ENCODE measurements at regions not wholly inside any gene's neighbourhood (a gene's known extent, or its start where the extent isn't known, plus 50 kb on each side); places are given as distances from the start of the nearest gene placed in this dataset.
"Not testable (repeated sequence)": the region's sequence is repeated elsewhere in the genome, so short reads cannot be mapped to it uniquely, and the experiment has no call there.

- DNase-seq (ENCODE audit: low spot score) = no peak
- intact Hi-C loops (cut with DNase I) = no loop called here
These were observed 57.8 kb upstream of the ANKRD30A start for GRCh38 chr10:37067576-37067975.

DNA sequence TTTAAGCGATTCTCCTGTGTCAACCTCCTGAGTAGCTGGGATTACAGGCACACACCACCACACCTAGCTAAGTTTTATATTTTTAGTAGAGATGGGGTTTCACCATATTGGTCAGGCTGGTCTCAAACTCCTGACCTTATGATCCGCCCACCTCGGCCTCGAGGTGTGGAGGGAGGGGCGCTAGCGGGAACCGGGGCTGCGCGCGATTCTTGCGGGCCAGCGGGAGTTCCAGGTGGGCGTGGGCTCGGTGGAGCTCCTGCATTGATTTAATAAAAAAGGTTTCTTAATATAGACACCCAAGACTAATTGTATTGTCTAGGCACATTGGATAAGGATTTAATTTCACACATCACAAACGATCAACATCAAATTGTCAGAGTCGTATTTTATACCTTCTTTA lies 63.1 kb upstream of the ANKRD30A start:
- intact Hi-C loops (cut with DNase I); DNase-seq (ENCODE audit: low spot score): not testable (repeated sequence)

GRCh38 chr10:37057261-37057660 lies 68.1 kb upstream of the ANKRD30A start:
- intact Hi-C loops (cut with DNase I) = no loop called here
- no peak for DNase-seq (ENCODE audit: low spot score)

DNA sequence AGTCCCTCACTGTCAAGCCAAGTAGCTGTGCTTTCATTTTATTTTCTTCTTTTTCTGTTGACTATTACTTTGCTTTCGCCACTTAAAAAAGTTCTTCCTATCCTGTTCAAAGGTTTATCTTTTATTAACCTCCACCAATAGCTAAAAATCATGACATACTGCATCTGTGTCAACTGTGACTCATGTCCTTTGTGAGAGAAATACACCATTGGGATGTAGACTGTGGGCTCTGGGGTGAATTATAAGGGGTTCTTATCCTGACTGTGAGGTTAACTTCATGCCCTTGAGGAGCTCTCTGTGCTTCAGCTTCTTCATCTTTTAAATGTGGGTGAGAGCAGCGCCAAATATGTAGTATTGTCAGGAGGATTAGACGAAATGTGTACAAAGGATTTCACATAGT lies 71.9 kb upstream of the ANKRD30A start:
- intact Hi-C loops (cut with DNase I) = no loop called here
- DNase-seq (ENCODE audit: low spot score) = no peak

DNA sequence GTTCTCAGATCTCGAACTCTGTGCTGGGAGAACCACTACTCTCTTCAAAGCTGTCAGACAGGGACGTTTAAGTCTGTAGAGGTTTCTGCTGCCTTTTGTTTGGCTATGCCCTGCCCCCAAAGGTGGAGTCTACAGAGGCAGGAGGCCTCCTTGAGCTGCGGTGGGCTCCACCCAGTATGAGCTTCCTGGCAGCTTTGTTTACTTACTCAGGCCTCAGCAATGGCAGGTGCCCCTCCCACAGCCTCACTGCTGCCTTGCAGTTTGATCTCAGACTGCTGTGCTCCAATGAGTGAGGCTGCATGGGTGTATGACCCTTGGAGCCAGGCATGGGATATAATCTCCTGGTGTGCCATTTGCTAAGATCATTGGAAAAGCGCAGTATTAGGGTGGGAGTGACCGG lies 75.4 kb upstream of the ANKRD30A start:
- DNase-seq (ENCODE audit: low spot score); intact Hi-C loops (cut with DNase I): not testable (repeated sequence)

- DNase-seq (ENCODE audit: low spot score); intact Hi-C loops (cut with DNase I): not testable (repeated sequence)
These were observed 81.1 kb upstream of the ANKRD30A start for GRCh38 chr10:37044319-37044718.

DNA sequence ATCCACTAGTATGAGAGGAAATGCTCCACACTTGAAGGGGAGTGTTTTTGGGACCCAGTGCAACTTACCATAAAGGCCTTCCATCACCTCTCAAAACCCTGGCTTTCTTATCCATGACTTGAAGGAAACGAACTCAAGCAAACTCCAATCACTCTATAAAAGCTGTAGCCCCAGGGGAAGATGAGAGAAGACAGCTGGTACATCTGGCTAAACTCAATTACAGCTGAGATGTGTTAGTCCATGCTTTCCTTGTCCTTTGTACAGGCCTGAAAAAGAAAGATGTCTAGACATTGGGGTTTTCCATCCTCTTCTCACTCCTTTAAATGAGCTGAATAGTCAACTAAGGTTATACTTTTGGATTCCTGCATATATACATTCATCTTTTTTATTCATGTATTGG lies 89.5 kb upstream of the ANKRD30A start:
- intact Hi-C loops (cut with DNase I) = no loop called here
- DNase-seq (ENCODE audit: low spot score) = no peak

DNA sequence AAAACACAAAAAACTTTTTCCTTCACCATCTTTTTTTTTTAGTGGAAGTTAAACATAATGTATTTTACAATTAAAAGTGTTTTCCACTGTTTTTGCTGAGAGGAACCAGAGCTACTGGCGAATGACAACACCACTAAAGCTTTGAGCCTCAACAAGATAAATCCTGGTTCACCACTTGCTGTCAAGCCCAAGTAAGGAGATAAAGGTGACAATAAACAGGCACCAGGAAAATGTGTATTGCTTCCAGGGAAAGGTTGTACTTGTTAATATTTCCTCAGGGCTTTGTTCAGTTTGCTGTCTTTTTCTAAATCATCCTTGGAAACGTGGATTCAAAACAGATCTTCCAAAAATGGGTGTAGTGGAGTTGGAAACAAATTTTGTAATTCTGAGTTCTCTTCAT lies 109.9 kb upstream of the ANKRD30A start:
- intact Hi-C loops (cut with DNase I) = no loop called here
- no peak for DNase-seq (ENCODE audit: low spot score)

- DNase-seq (ENCODE audit: low spot score) = no peak
- intact Hi-C loops (cut with DNase I) = no loop called here
These were observed 114.7 kb upstream of the ANKRD30A start for GRCh38 chr10:37010741-37011140.

GRCh38 chr10:37008276-37008675 lies 117.1 kb upstream of the ANKRD30A start:
- DNase-seq (ENCODE audit: low spot score); intact Hi-C loops (cut with DNase I): not testable (repeated sequence)

GRCh38 chr10:37003126-37003525 lies 122.3 kb upstream of the ANKRD30A start:
- no peak for DNase-seq (ENCODE audit: low spot score)
- intact Hi-C loops (cut with DNase I) = no loop called here

- DNase-seq (ENCODE audit: low spot score); intact Hi-C loops (cut with DNase I): not testable (repeated sequence)
These were observed 129.6 kb upstream of the ANKRD30A start for GRCh38 chr10:36995806-36996205.

GRCh38 chr10:36994886-36995285 lies 130.5 kb upstream of the ANKRD30A start:
- intact Hi-C loops (cut with DNase I) = no loop called here
- no peak for DNase-seq (ENCODE audit: low spot score)

DNA sequence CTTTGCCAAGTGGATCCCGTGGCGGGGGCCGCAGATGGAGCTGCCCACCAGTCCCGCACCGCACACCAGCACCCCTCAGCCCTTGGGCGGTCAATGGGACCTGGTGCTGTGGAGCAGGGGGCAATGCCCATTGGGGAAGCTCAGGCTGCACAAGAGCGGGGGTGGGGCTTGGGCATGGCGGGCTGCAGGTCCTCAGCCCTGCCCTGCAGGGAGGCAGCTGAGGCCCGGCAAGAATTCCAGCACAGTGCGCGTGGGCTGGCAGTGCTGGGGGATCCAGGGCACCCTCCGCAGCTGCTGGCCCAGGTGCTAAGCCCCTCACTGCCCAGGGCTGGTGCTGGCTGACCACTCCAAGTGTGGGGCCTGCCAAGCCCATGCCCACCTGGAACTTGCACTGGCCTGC lies 136.2 kb upstream of the ANKRD30A start:
- intact Hi-C loops (cut with DNase I) = no loop called here
- DNase-seq (ENCODE audit: low spot score) = no peak

DNA sequence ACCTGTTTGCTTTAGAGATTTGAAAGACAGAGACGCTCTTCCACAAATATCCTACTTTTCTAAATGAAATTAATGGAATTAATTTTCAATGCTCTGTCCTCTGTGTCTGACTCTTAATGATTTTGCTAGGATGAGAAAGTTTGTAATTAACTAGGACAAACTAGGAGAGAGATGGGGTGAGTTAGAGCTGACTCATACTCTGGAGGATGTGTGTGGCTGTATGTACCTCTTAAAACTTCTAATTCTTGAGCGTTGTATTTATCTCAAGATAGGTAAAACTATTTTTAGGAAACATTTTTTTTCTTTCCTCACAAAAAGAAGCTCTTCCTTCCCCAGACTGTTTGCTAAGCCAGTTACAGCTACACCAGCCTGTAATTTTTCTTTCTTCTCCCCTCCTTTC lies 178.8 kb upstream of the ANKRD30A start:
- intact Hi-C loops (cut with DNase I) = no loop called here

GRCh38 chr10:36943544-36943943 lies 181.9 kb upstream of the ANKRD30A start:
- intact Hi-C loops (cut with DNase I) = no loop called here
- no peak for DNase-seq (ENCODE audit: low spot score)

More for the DNA sequence above, 178.8 kb upstream of the ANKRD30A start:
- no peak for DNase-seq (ENCODE audit: low spot score)

- DNase-seq (ENCODE audit: low spot score) = no peak
- intact Hi-C loops (cut with DNase I) = no loop called here
These were observed 182.8 kb upstream of the ANKRD30A start for GRCh38 chr10:36942616-36943015.

DNA sequence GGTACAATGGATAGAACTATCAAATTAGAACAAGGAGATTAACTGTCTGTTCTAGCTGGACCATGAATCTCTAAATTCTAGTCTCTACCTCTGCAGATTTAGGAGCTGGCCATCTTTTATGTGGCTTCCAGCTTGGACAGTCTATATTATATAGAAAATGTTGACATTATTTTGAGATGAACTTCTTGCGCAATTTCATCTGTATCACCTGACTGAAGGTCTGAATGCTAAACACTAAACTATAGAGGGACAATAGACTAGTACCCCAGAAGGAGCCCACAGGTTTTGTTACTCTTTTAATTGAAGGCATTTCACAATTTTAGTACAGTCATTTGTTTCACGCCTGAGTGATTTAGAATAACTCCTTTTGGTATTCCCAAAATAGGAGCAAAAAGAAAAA lies 222.4 kb upstream of the ANKRD30A start:
- intact Hi-C loops (cut with DNase I) = loop anchor here (10.0 kb wide), 1 partner anchor 852 kb away; no protein-coding TSS in a partner anchor

GRCh38 chr10:36899652-36900051 lies 225.7 kb upstream of the ANKRD30A start:
- intact Hi-C loops (cut with DNase I) = loop anchor here (10.0 kb wide), 1 partner anchor 855 kb away; no protein-coding TSS in a partner anchor
- DNase-seq (ENCODE audit: low spot score) = no peak

More for the DNA sequence above, 222.4 kb upstream of the ANKRD30A start:
- no peak for DNase-seq (ENCODE audit: low spot score)

GRCh38 chr10:36888925-36889573 lies 236.3 kb upstream of the ANKRD30A start:
- intact Hi-C loops (cut with DNase I) = no loop called here
- DNase-seq (ENCODE audit: low spot score) = no peak

GRCh38 chr10:36886303-36886891 lies 239.0 kb upstream of the ANKRD30A start:
- intact Hi-C loops (cut with DNase I) = no loop called here
- DNase-seq (ENCODE audit: low spot score) = no peak

All from cardiac septum (tissue), 1 donor.